Activated CD4-positive, alpha-beta T cell treated with anti-CD3 and anti-CD28 coated beads, Interleukin-2, amount 50 U/mL, for 24 hours (primary cell): ENCODE measurements at regions not wholly inside any gene's neighbourhood (a gene's known extent, or its start where the extent isn't known, plus 50 kb on each side); places are given as distances from the start of the nearest gene placed in this dataset.

Experiments
- DNase-seq, 2 donors: peaks; one replicate each; pipeline ENCODE4 v3.0.0-alpha.2; 2020; ENCODE audit warnings: low read depth in 1 of 2, low spot score in 1 of 2

- DNase-seq, result no peak
These were observed 1020.1 kb downstream of the TBC1D22A start for GRCh38 chr22:47782328-47783075.

- DNase-seq, result no peak
These were observed 1019.1 kb downstream of the TBC1D22A start for GRCh38 chr22:47781427-47782111.

- DNase-seq, result no peak
These were observed 1018.6 kb downstream of the TBC1D22A start for GRCh38 chr22:47781024-47781423.

GRCh38 chr22:47780281-47780875 is 1017.9 kb downstream of the TBC1D22A start:
- no peak for DNase-seq

- DNase-seq, result no peak
These were observed 1017.0 kb downstream of the TBC1D22A start for GRCh38 chr22:47779474-47779873.

- DNase-seq, result no peak
These were observed 1015.8 kb downstream of the TBC1D22A start for GRCh38 chr22:47778160-47778658.

- DNase-seq, result no peak
These were observed 1015.0 kb downstream of the TBC1D22A start for GRCh38 chr22:47777426-47777825.

- no peak for DNase-seq
These were observed 1013.9 kb downstream of the TBC1D22A start for GRCh38 chr22:47776329-47776728.

GRCh38 chr22:47775686-47776085 is 1013.2 kb downstream of the TBC1D22A start:
- DNase-seq, result no peak

- DNase-seq, result no peak
These were observed 1012.7 kb downstream of the TBC1D22A start for GRCh38 chr22:47775191-47775590.

GRCh38 chr22:47773635-47774034 is 1011.2 kb downstream of the TBC1D22A start:
- no peak for DNase-seq

- DNase-seq, result no peak
These were observed 1010.4 kb downstream of the TBC1D22A start for GRCh38 chr22:47772864-47773263.

- no peak for DNase-seq
These were observed 1007.2 kb downstream of the TBC1D22A start for GRCh38 chr22:47769652-47770051.

- DNase-seq, result no peak
These were observed 1005.6 kb downstream of the TBC1D22A start for GRCh38 chr22:47768027-47768426.

GRCh38 chr22:47767403-47767802 is 1005.0 kb downstream of the TBC1D22A start:
- DNase-seq, result no peak

- no peak for DNase-seq
These were observed 1003.3 kb downstream of the TBC1D22A start for GRCh38 chr22:47765757-47766156.

GRCh38 chr22:47762141-47762540 is 999.7 kb downstream of the TBC1D22A start:
- DNase-seq, result no peak

- DNase-seq, result no peak
These were observed 997.5 kb downstream of the TBC1D22A start for GRCh38 chr22:47759909-47760308.

GRCh38 chr22:47757741-47758140 is 995.3 kb downstream of the TBC1D22A start:
- no peak for DNase-seq

GRCh38 chr22:47750086-47750485 is 987.6 kb downstream of the TBC1D22A start:
- no peak for DNase-seq

- no peak for DNase-seq
These were observed 986.5 kb downstream of the TBC1D22A start for GRCh38 chr22:47748957-47749356.

- DNase-seq, result no peak
These were observed 985.8 kb downstream of the TBC1D22A start for GRCh38 chr22:47748271-47748670.
